ENCODE measurements at regions not wholly inside any gene's neighbourhood (a gene's known extent, or its start where the extent isn't known, plus 50 kb on each side); places are given as distances from the start of the nearest gene placed in this dataset.

DNA sequence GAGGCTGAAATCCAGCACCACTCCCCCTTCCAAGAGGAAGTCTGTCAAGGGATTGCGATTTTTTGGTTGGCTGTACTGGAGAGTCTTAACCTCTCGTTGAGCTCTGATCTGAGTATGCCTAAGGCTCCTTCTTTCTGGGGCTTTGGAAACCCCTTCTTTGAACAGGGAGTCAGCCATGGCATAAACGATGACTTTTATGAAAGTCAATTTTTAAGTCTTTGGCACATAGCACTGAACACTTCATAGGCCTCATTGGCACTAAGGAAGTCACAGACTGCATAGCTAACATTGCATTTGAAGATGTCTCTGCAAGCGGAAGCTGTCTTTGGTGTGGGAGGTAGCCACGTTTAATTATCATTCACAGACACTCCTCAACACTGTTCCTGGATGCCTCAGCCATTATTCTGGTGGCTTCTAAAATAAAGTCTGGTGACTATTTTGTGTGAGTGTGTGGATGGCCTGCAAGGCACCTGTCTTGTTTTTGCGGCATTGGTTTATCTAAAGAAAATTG lies 148.2 kb upstream of the NCK2 start:
- H4K91ac ChIP-seq (ENCODE audit: low read depth, low read length, poor library complexity) = no peak overlapping the region
- no peak overlapping the region for H2BK120ac ChIP-seq (ENCODE audit: low read depth, low read length)
- H3K4me3 ChIP-seq (ENCODE audit: low read length in 2 of 2) = no peak overlapping the region
- no peaks in the 10 kb centered on the region for H3K36me3 ChIP-seq (replicated peaks in 1 of 2; ENCODE audit: control insufficient read depth in 2 of 2, insufficient read depth in 2 of 2, low read length in 2 of 2)
- no peaks in the 10 kb centered on the region for H3K9me3 ChIP-seq (replicated peaks in 1 of 2; ENCODE audit: control insufficient read depth in 2 of 2, insufficient read depth in 1 of 2, low read depth in 1 of 2, low read length in 2 of 2)
- H2AFZ ChIP-seq (ENCODE audit: low read length) = no peak overlapping the region
- no peak overlapping the region for H3K27ac ChIP-seq (replicated peaks; ENCODE audit: low read length)
- no peaks in the 10 kb centered on the region for H3K79me1 ChIP-seq (ENCODE audit: low read depth, low read length)
- no peak overlapping the region for H3K4me2 ChIP-seq (ENCODE audit: insufficient read depth, low read length, poor library complexity, severe bottlenecking)
- no peak overlapping the region for H3K18ac ChIP-seq (ENCODE audit: low read length)
- no peak overlapping the region for H4K8ac ChIP-seq (ENCODE audit: low read depth, low read length)
- no CpG with 5 or more reads among the region's 6 CpGs for WGBS, 2 donors (ENCODE audit: extremely low coverage in 2 of 2, insufficient read length in 2 of 2, insufficient replicate concordance in 1 of 2)
- no peak overlapping the region for H2BK5ac ChIP-seq (ENCODE audit: low read length)
- no peak overlapping the region for H3K23ac ChIP-seq (ENCODE audit: low read depth, low read length, poor library complexity)
- peaks cover 4 to 5% of the 10 kb centered on the region in 2 donors for H3K4me1 ChIP-seq (ENCODE audit: control insufficient read depth in 2 of 2, insufficient read depth in 1 of 2, low read depth in 1 of 2, low read length in 2 of 2)
- no peak for DNase-seq (ENCODE audit: low spot score)
- no peak overlapping the region for H3K14ac ChIP-seq (ENCODE audit: low read length)
- no peak overlapping the region for H3K9ac ChIP-seq (ENCODE audit: low read depth, low read length, poor library complexity)
- no peak overlapping the region for H3K4ac ChIP-seq (ENCODE audit: low read length)
- no peak overlapping the region for H2BK12ac ChIP-seq (ENCODE audit: low read length)
- no peaks in the 10 kb centered on the region for H3K27me3 ChIP-seq (ENCODE audit: control insufficient read depth in 3 of 3, insufficient read depth in 3 of 3, low read depth in 1 of 3, low read length in 3 of 3)
- H2AK5ac ChIP-seq (ENCODE audit: low read depth, low read length) = no peak overlapping the region
- no peak overlapping the region for H2BK15ac ChIP-seq (ENCODE audit: low read length)

DNA sequence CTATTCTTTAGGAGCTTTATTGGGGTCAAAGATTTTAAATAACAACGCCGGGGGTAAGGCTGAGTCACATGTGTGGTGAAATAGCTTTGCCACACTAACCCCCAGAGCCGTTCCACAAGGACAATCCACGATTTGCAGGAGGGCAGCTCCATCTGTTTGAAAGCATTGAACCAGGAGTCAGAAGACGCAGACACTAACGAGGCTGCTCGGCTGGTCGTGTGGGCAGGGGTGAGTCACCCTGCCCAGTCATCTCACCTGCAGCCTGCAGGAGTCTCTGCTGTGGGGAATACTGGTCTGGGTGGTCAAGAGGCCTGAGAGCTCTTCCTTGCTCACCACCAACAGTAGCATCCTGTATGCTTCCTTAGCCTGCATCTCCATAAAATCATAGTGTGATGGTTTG lies 149.2 kb upstream of the NCK2 start:
- Histone ChIP-seq H3K9me3 (replicated peaks in 1 of 2; ENCODE audit: control insufficient read depth in 2 of 2, insufficient read depth in 1 of 2, low read depth in 1 of 2, low read length in 2 of 2) (no peaks in the 10 kb centered on the region), H3K4me1 (ENCODE audit: control insufficient read depth in 2 of 2, insufficient read depth in 1 of 2, low read depth in 1 of 2, low read length in 2 of 2) (peaks cover 4 to 5% of the 10 kb centered on the region in 2 donors), H3K9ac (ENCODE audit: low read depth, low read length, poor library complexity) (no peak overlapping the region), H2AFZ (ENCODE audit: low read length) (no peak overlapping the region), H4K91ac (ENCODE audit: low read depth, low read length, poor library complexity) (no peak overlapping the region), H4K8ac (ENCODE audit: low read depth, low read length) (no peak overlapping the region), H3K4ac (ENCODE audit: low read length) (no peak overlapping the region), H2AK5ac (ENCODE audit: low read depth, low read length) (no peak overlapping the region), H3K4me3 (ENCODE audit: low read length in 2 of 2) (no peak overlapping the region), H3K79me1 (ENCODE audit: low read depth, low read length) (no peaks in the 10 kb centered on the region), H3K27me3 (ENCODE audit: control insufficient read depth in 3 of 3, insufficient read depth in 3 of 3, low read depth in 1 of 3, low read length in 3 of 3) (no peaks in the 10 kb centered on the region), H3K18ac (ENCODE audit: low read length) (no peak overlapping the region), H3K4me2 (ENCODE audit: insufficient read depth, low read length, poor library complexity, severe bottlenecking) (no peak overlapping the region), H3K36me3 (replicated peaks in 1 of 2; ENCODE audit: control insufficient read depth in 2 of 2, insufficient read depth in 2 of 2, low read length in 2 of 2) (no peaks in the 10 kb centered on the region), H3K27ac (replicated peaks; ENCODE audit: low read length) (no peak overlapping the region), H2BK120ac (ENCODE audit: low read depth, low read length) (no peak overlapping the region), H2BK5ac (ENCODE audit: low read length) (no peak overlapping the region), H2BK12ac (ENCODE audit: low read length) (no peak overlapping the region), H3K23ac (ENCODE audit: low read depth, low read length, poor library complexity) (no peak overlapping the region), H2BK15ac (ENCODE audit: low read length) (no peak overlapping the region), H3K14ac (ENCODE audit: low read length) (no peak overlapping the region)
- DNase-seq (ENCODE audit: low spot score) = no peak
- WGBS, 2 donors (ENCODE audit: extremely low coverage in 2 of 2, insufficient read length in 2 of 2, insufficient replicate concordance in 1 of 2) = no CpG with 5 or more reads among the region's 8 CpGs

DNA sequence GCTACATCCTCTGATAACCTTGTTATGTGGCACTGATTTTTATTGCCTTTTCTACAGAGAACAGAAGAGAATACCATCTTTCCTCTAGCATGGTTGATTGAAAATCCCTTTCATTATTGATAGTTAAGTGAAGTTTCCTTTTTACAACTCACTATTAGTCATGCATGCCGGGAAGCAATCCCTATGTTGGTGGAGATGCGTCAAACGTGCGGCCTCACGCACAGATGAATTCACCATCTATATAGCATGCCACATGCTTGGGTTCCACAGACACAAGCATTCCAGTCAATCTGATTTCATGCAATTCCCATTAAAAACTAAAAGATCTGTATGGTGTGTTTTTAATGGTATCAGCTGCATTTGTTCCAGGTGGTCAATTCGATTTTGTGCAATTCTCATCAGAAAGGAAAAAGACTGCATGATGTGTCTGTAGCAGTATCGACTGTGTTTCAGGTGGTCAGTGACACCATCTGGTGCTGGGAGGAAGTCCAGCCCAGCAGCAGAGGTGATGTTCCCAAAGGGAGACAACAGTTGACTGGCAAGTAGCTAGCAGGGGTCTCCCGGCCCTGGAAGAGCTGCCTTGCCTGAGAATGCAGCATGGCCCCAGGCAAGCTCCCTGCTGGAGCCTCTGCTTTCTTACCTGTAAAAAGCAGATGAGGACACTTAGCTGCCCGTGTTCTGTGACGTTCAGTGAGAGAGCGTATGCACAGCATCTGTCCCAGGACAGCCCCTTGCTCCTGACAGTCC lies 151.3 kb upstream of the NCK2 start:
- Histone ChIP-seq H3K9me3 (replicated peaks in 1 of 2; ENCODE audit: control insufficient read depth in 2 of 2, insufficient read depth in 1 of 2, low read depth in 1 of 2, low read length in 2 of 2) (peaks cover 0 to 8% of the 10 kb centered on the region in 2 donors), H3K18ac (ENCODE audit: low read length) (peak overlapping the region; percentile 4), H3K36me3 (replicated peaks in 1 of 2; ENCODE audit: control insufficient read depth in 2 of 2, insufficient read depth in 2 of 2, low read length in 2 of 2) (no peaks in the 10 kb centered on the region), H4K8ac (ENCODE audit: low read depth, low read length) (no peak overlapping the region), H3K9ac (ENCODE audit: low read depth, low read length, poor library complexity) (no peak overlapping the region), H3K23ac (ENCODE audit: low read depth, low read length, poor library complexity) (no peak overlapping the region), H3K79me1 (ENCODE audit: low read depth, low read length) (no peaks in the 10 kb centered on the region), H2AFZ (ENCODE audit: low read length) (no peak overlapping the region), H3K4me3 (ENCODE audit: low read length in 2 of 2) (no peak overlapping the region), H3K27ac (replicated peaks; ENCODE audit: low read length) (no peak overlapping the region), H3K14ac (ENCODE audit: low read length) (no peak overlapping the region), H3K4me1 (ENCODE audit: control insufficient read depth in 2 of 2, insufficient read depth in 1 of 2, low read depth in 1 of 2, low read length in 2 of 2) (peaks cover 4 to 5% of the 10 kb centered on the region in 2 donors), H3K4ac (ENCODE audit: low read length) (no peak overlapping the region), H2BK5ac (ENCODE audit: low read length) (no peak overlapping the region), H2BK120ac (ENCODE audit: low read depth, low read length) (no peak overlapping the region), H4K91ac (ENCODE audit: low read depth, low read length, poor library complexity) (no peak overlapping the region), H3K27me3 (ENCODE audit: control insufficient read depth in 3 of 3, insufficient read depth in 3 of 3, low read depth in 1 of 3, low read length in 3 of 3) (no peaks in the 10 kb centered on the region), H2BK15ac (ENCODE audit: low read length) (no peak overlapping the region), H3K4me2 (ENCODE audit: insufficient read depth, low read length, poor library complexity, severe bottlenecking) (no peak overlapping the region), H2BK12ac (ENCODE audit: low read length) (no peak overlapping the region), H2AK5ac (ENCODE audit: low read depth, low read length) (no peak overlapping the region)
- DNase-seq (ENCODE audit: low spot score) = no peak
- no CpG with 5 or more reads among the region's 11 CpGs for WGBS, 2 donors (ENCODE audit: extremely low coverage in 2 of 2, insufficient read length in 2 of 2, insufficient replicate concordance in 1 of 2)

DNA sequence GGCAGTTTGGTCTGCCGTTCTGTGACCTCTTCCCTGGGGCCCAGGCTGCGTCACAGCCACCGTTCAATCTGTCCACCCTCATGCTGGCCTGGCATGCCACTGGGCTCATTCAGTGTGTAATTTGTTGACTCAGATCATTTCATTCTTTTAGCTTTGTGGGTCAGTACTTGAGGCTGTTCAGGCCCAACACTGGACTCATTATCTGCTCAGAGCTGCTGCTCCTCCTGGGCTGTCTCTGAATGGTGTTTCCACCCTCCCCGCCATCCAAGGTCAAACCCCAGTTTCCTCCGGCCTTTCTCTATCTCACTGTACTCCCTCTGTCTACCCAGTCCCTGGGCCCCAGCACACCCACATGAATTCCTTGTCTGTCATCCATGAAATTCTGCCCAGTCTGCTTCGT lies 152.4 kb upstream of the NCK2 start:
- no peak overlapping the region for H3K18ac ChIP-seq (ENCODE audit: low read length)
- H3K79me1 ChIP-seq (ENCODE audit: low read depth, low read length) = no peaks in the 10 kb centered on the region
- H3K4ac ChIP-seq (ENCODE audit: low read length) = no peak overlapping the region
- H2AFZ ChIP-seq (ENCODE audit: low read length) = no peak overlapping the region
- H2BK5ac ChIP-seq (ENCODE audit: low read length) = no peak overlapping the region
- H3K27ac ChIP-seq (replicated peaks; ENCODE audit: low read length) = no peak overlapping the region
- no peak overlapping the region for H4K91ac ChIP-seq (ENCODE audit: low read depth, low read length, poor library complexity)
- H3K36me3 ChIP-seq (replicated peaks in 1 of 2; ENCODE audit: control insufficient read depth in 2 of 2, insufficient read depth in 2 of 2, low read length in 2 of 2) = no peaks in the 10 kb centered on the region
- H3K14ac ChIP-seq (ENCODE audit: low read length) = no peak overlapping the region
- no peaks in the 10 kb centered on the region for H3K27me3 ChIP-seq (ENCODE audit: control insufficient read depth in 3 of 3, insufficient read depth in 3 of 3, low read depth in 1 of 3, low read length in 3 of 3)
- whole genome bisulfite sequencing, 2 donors (ENCODE audit: extremely low coverage in 2 of 2, insufficient read length in 2 of 2, insufficient replicate concordance in 1 of 2) = no CpG with 5 or more reads among the region's 6 CpGs
- no peak overlapping the region for H3K9ac ChIP-seq (ENCODE audit: low read depth, low read length, poor library complexity)
- no peak overlapping the region for H3K4me2 ChIP-seq (ENCODE audit: insufficient read depth, low read length, poor library complexity, severe bottlenecking)
- no peak overlapping the region for H2BK120ac ChIP-seq (ENCODE audit: low read depth, low read length)
- DNase-seq (ENCODE audit: low spot score) = no peak
- H3K4me3 ChIP-seq (ENCODE audit: low read length in 2 of 2) = no peak overlapping the region
- H3K23ac ChIP-seq (ENCODE audit: low read depth, low read length, poor library complexity) = no peak overlapping the region
- no peak overlapping the region for H2AK5ac ChIP-seq (ENCODE audit: low read depth, low read length)
- H3K4me1 ChIP-seq (ENCODE audit: control insufficient read depth in 2 of 2, insufficient read depth in 1 of 2, low read depth in 1 of 2, low read length in 2 of 2) = peaks cover 3 to 7% of the 10 kb centered on the region in 2 donors
- H3K9me3 ChIP-seq (replicated peaks in 1 of 2; ENCODE audit: control insufficient read depth in 2 of 2, insufficient read depth in 1 of 2, low read depth in 1 of 2, low read length in 2 of 2) = peaks cover 0 to 8% of the 10 kb centered on the region in 2 donors
- no peak overlapping the region for H4K8ac ChIP-seq (ENCODE audit: low read depth, low read length)
- H2BK15ac ChIP-seq (ENCODE audit: low read length) = no peak overlapping the region
- H2BK12ac ChIP-seq (ENCODE audit: low read length) = no peak overlapping the region
